PC-3 (cell line): ENCODE measurements at regions not wholly inside any gene's neighbourhood (a gene's known extent, or its start where the extent isn't known, plus 50 kb on each side); places are given as distances from the start of the nearest gene placed in this dataset.

Experiments used
- CTCF ChIP-seq: fragments of 300-600 bp; sonication (generic); conservative IDR thresholded peaks from 2 replicates; pipeline ENCODE4 v1.5.1; 2017; ENCODE audit warnings: antibody characterized with exemption, low read depth, mild to moderate bottlenecking, low read length
- EZH2 ChIP-seq: fragments of 300-600 bp; sonication (generic); IDR thresholded peaks from one replicate; pipeline ENCODE4 v1.6.1; 2017; ENCODE audit warnings: antibody characterized with exemption, mild to moderate bottlenecking, low read length; ENCODE audit not compliant: unreplicated experiment

DNA sequence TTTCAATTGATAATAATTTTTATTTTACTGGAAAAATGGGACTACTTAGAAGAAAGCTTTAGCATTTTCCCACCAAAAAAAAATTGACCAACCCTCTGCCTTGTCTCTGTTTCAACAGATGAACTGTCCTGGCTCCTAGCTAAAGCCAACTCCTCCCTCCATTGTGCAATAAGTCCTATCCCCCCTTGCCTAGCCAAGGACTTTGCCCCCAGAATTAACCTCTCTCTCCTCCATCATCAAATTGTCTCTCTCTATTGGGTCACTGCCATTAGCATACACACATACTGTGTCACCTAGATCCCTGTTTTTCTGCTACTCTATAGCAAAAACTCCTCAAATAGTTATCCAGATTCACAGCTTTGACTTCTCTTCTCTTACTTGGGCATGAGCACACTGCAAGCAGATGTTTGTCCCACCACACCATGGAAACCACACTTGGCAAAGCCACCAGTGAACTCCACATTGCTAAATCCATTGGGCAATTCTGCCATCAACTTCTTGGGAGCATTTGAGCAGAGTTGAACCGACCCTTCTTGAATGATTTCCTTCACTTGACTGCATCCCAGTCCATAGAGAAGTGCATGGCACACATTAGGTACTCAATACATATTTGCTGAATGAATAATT is 91.4 kb upstream of the NEBL start:
- TF ChIP-seq CTCF (no peak), EZH2 (no peak)
